Left kidney (tissue), 1 donor: ENCODE measurements at regions not wholly inside any gene's neighbourhood (a gene's known extent, or its start where the extent isn't known, plus 50 kb on each side); places are given as distances from the start of the nearest gene placed in this dataset.

Source experiments
- DNase-seq: peaks from one replicate; pipeline ENCODE4 v3.0.0-alpha.2; 2013

- peak; percentile 59 for DNase-seq
Observed at GRCh38 chrX:30504309-30504708, 73.3 kb downstream of the TASL start.

GRCh38 chrX:30495468-30495867 is 82.1 kb downstream of the TASL start:
- no peak for DNase-seq

- no peak for DNase-seq
Observed at GRCh38 chrX:30493348-30493747, 84.2 kb downstream of the TASL start.

- no peak for DNase-seq
Observed at GRCh38 chrX:30489323-30489722, 88.2 kb downstream of the TASL start.

- DNase-seq, result no peak
Observed at GRCh38 chrX:30488092-30488491, 89.5 kb downstream of the TASL start.

- no peak for DNase-seq
Observed at GRCh38 chrX:30483996-30484395, 93.6 kb downstream of the TASL start.

- DNase-seq, result no peak
Observed at GRCh38 chrX:30468471-30468870, 109.1 kb downstream of the TASL start.
